ENCODE measurements at regions not wholly inside any gene's neighbourhood (a gene's known extent, or its start where the extent isn't known, plus 50 kb on each side); places are given as distances from the start of the nearest gene placed in this dataset.
"Not testable (repeated sequence)": the region's sequence is repeated elsewhere in the genome, so short reads cannot be mapped to it uniquely, and the experiment has no call there.

- no peak overlapping the region for H3K4me3 ChIP-seq (ENCODE audit: low read length in 2 of 2)
- no peaks in the 10 kb centered on the region for H3K27me3 ChIP-seq (ENCODE audit: control insufficient read depth in 2 of 2, insufficient read depth in 1 of 2, low read length in 1 of 2)
- 93% methylated on average over 8 of the region's 8 CpGs for WGBS
- no peaks in the 10 kb centered on the region for H3K36me3 ChIP-seq (ENCODE audit: control insufficient read depth in 2 of 2, insufficient read depth in 2 of 2, low read length in 1 of 2)
- no peak for DNase-seq (ENCODE audit: low read depth in 6 of 9, low spot score in 9 of 9)
- no peak overlapping the region for H3K27ac ChIP-seq (ENCODE audit: low read depth in 1 of 2, low read length in 1 of 2)
- no peaks in the 10 kb centered on the region for H3K9me3 ChIP-seq (ENCODE audit: control insufficient read depth in 2 of 2, insufficient read depth in 1 of 2, low read length in 1 of 2)
- no peaks in the 10 kb centered on the region for H3K4me1 ChIP-seq (ENCODE audit: control insufficient read depth in 2 of 2, insufficient read depth in 2 of 2, low read length in 2 of 2)
Measured at GRCh38 chr2:59173325-59173724, 932.2 kb upstream of the FANCL start.

- no peak overlapping the region for H3K27ac ChIP-seq (ENCODE audit: low read depth in 1 of 2, low read length in 1 of 2)
- H3K27me3 ChIP-seq (ENCODE audit: control insufficient read depth in 2 of 2, insufficient read depth in 1 of 2, low read length in 1 of 2), result no peaks in the 10 kb centered on the region
- no peak overlapping the region for H3K4me3 ChIP-seq (ENCODE audit: low read length in 2 of 2)
- no peaks in the 10 kb centered on the region for H3K36me3 ChIP-seq (ENCODE audit: control insufficient read depth in 2 of 2, insufficient read depth in 2 of 2, low read length in 1 of 2)
- H3K4me1 ChIP-seq (ENCODE audit: control insufficient read depth in 2 of 2, insufficient read depth in 2 of 2, low read length in 2 of 2), result no peaks in the 10 kb centered on the region
- H3K9me3 ChIP-seq (ENCODE audit: control insufficient read depth in 2 of 2, insufficient read depth in 1 of 2, low read length in 1 of 2), result no peaks in the 10 kb centered on the region
- DNase-seq (ENCODE audit: low read depth in 6 of 9, low spot score in 9 of 9), result no peak
Measured at GRCh38 chr2:59171019-59171418, 929.9 kb upstream of the FANCL start.

- WGBS, result 93% methylated on average over 4 of the region's 4 CpGs
- H3K36me3 ChIP-seq (ENCODE audit: control insufficient read depth in 2 of 2, insufficient read depth in 2 of 2, low read length in 1 of 2), result no peaks in the 10 kb centered on the region
- no peaks in the 10 kb centered on the region for H3K4me1 ChIP-seq (ENCODE audit: control insufficient read depth in 2 of 2, insufficient read depth in 2 of 2, low read length in 2 of 2)
- no peaks in the 10 kb centered on the region for H3K9me3 ChIP-seq (ENCODE audit: control insufficient read depth in 2 of 2, insufficient read depth in 1 of 2, low read length in 1 of 2)
- no peak overlapping the region for H3K4me3 ChIP-seq (ENCODE audit: low read length in 2 of 2)
- no peaks in the 10 kb centered on the region for H3K27me3 ChIP-seq (ENCODE audit: control insufficient read depth in 2 of 2, insufficient read depth in 1 of 2, low read length in 1 of 2)
- H3K27ac ChIP-seq (ENCODE audit: low read depth in 1 of 2, low read length in 1 of 2), result no peak overlapping the region
- DNase-seq (ENCODE audit: low read depth in 6 of 9, low spot score in 9 of 9), result no peak
Measured at GRCh38 chr2:59168766-59169165, 927.6 kb upstream of the FANCL start.

GRCh38 chr2:59167514-59167913 lies 926.4 kb upstream of the FANCL start:
- no peak for DNase-seq (ENCODE audit: low read depth in 6 of 9, low spot score in 9 of 9)
- over 99% methylated on average over 2 of the region's 2 CpGs for WGBS
- no peaks in the 10 kb centered on the region for H3K27me3 ChIP-seq (ENCODE audit: control insufficient read depth in 2 of 2, insufficient read depth in 1 of 2, low read length in 1 of 2)
- no peak overlapping the region for H3K4me3 ChIP-seq (ENCODE audit: low read length in 2 of 2)
- no peaks in the 10 kb centered on the region for H3K36me3 ChIP-seq (ENCODE audit: control insufficient read depth in 2 of 2, insufficient read depth in 2 of 2, low read length in 1 of 2)
- H3K27ac ChIP-seq (ENCODE audit: low read depth in 1 of 2, low read length in 1 of 2), result no peak overlapping the region
- H3K4me1 ChIP-seq (ENCODE audit: control insufficient read depth in 2 of 2, insufficient read depth in 2 of 2, low read length in 2 of 2), result no peaks in the 10 kb centered on the region
- no peaks in the 10 kb centered on the region for H3K9me3 ChIP-seq (ENCODE audit: control insufficient read depth in 2 of 2, insufficient read depth in 1 of 2, low read length in 1 of 2)

- H3K27ac ChIP-seq (ENCODE audit: low read depth in 1 of 2, low read length in 1 of 2); H3K4me3 ChIP-seq (ENCODE audit: low read length in 2 of 2); DNase-seq (ENCODE audit: low read depth in 6 of 9, low spot score in 9 of 9); H3K9me3 ChIP-seq (ENCODE audit: control insufficient read depth in 2 of 2, insufficient read depth in 1 of 2, low read length in 1 of 2); H3K4me1 ChIP-seq (ENCODE audit: control insufficient read depth in 2 of 2, insufficient read depth in 2 of 2, low read length in 2 of 2); H3K27me3 ChIP-seq (ENCODE audit: control insufficient read depth in 2 of 2, insufficient read depth in 1 of 2, low read length in 1 of 2); H3K36me3 ChIP-seq (ENCODE audit: control insufficient read depth in 2 of 2, insufficient read depth in 2 of 2, low read length in 1 of 2): not testable (repeated sequence)
- WGBS, result 86% methylated on average over 1 of the region's 1 CpG
Measured at GRCh38 chr2:59157908-59158307, 916.8 kb upstream of the FANCL start.

GRCh38 chr2:59151805-59152204 lies 910.7 kb upstream of the FANCL start:
- DNase-seq (ENCODE audit: low read depth in 6 of 9, low spot score in 9 of 9), result no peak
- WGBS, result 96% methylated on average over 3 of the region's 3 CpGs

GRCh38 chr2:59150217-59150849 lies 909.2 kb upstream of the FANCL start:
- Histone ChIP-seq H3K27me3 (ENCODE audit: control insufficient read depth in 2 of 2, insufficient read depth in 1 of 2, low read length in 1 of 2) (no peaks in the 10 kb centered on the region), H3K4me1 (ENCODE audit: control insufficient read depth in 2 of 2, insufficient read depth in 2 of 2, low read length in 2 of 2) (no peaks in the 10 kb centered on the region), H3K27ac (ENCODE audit: low read depth in 1 of 2, low read length in 1 of 2) (no peak overlapping the region), H3K36me3 (ENCODE audit: control insufficient read depth in 2 of 2, insufficient read depth in 2 of 2, low read length in 1 of 2) (no peaks in the 10 kb centered on the region), H3K4me3 (ENCODE audit: low read length in 2 of 2) (no peak overlapping the region), H3K9me3 (ENCODE audit: control insufficient read depth in 2 of 2, insufficient read depth in 1 of 2, low read length in 1 of 2) (no peaks in the 10 kb centered on the region)
- WGBS, result 95% methylated on average over 1 of the region's 1 CpG
- no peak for DNase-seq (ENCODE audit: low read depth in 6 of 9, low spot score in 9 of 9)

More at GRCh38 chr2:59151805-59152204, 910.7 kb upstream of the FANCL start:
- H3K27me3 ChIP-seq (ENCODE audit: control insufficient read depth in 2 of 2, insufficient read depth in 1 of 2, low read length in 1 of 2), result no peaks in the 10 kb centered on the region
- no peaks in the 10 kb centered on the region for H3K36me3 ChIP-seq (ENCODE audit: control insufficient read depth in 2 of 2, insufficient read depth in 2 of 2, low read length in 1 of 2)
- H3K9me3 ChIP-seq (ENCODE audit: control insufficient read depth in 2 of 2, insufficient read depth in 1 of 2, low read length in 1 of 2), result no peaks in the 10 kb centered on the region
- no peaks in the 10 kb centered on the region for H3K4me1 ChIP-seq (ENCODE audit: control insufficient read depth in 2 of 2, insufficient read depth in 2 of 2, low read length in 2 of 2)
- H3K27ac ChIP-seq (ENCODE audit: low read depth in 1 of 2, low read length in 1 of 2), result no peak overlapping the region
- no peak overlapping the region for H3K4me3 ChIP-seq (ENCODE audit: low read length in 2 of 2)

GRCh38 chr2:59149271-59149670 lies 908.1 kb upstream of the FANCL start:
- Histone ChIP-seq H3K36me3 (ENCODE audit: control insufficient read depth in 2 of 2, insufficient read depth in 2 of 2, low read length in 1 of 2) (no peaks in the 10 kb centered on the region), H3K9me3 (ENCODE audit: control insufficient read depth in 2 of 2, insufficient read depth in 1 of 2, low read length in 1 of 2) (no peaks in the 10 kb centered on the region), H3K4me3 (ENCODE audit: low read length in 2 of 2) (no peak overlapping the region), H3K4me1 (ENCODE audit: control insufficient read depth in 2 of 2, insufficient read depth in 2 of 2, low read length in 2 of 2) (no peaks in the 10 kb centered on the region), H3K27ac (ENCODE audit: low read depth in 1 of 2, low read length in 1 of 2) (no peak overlapping the region), H3K27me3 (ENCODE audit: control insufficient read depth in 2 of 2, insufficient read depth in 1 of 2, low read length in 1 of 2) (no peaks in the 10 kb centered on the region)
- peak in 4 of 9 donors; percentile 3 to 43 (median 10) for DNase-seq (ENCODE audit: low read depth in 6 of 9, low spot score in 9 of 9)

DNA sequence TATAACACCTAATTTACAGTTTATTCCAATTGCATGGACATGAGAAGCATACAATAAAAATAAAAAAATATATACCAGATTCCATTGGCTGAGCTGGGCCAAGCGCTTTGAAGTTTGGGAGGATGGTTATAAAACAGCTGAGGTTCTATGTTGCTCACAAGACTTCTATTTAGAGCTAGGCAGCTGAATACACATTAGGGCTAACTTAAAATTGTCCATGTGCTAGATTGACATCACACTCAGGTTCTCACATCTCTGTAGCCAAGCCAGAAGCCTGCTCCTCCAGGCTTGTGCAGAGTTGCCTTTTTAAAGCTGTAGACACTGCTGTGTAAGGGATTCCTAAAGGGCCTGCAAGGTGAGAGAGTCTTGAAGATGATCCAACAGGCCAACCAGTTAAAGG lies 871.1 kb upstream of the FANCL start:
- H3K4me3 ChIP-seq (ENCODE audit: low read length in 2 of 2), result no peak overlapping the region
- no peaks in the 10 kb centered on the region for H3K27me3 ChIP-seq (ENCODE audit: control insufficient read depth in 2 of 2, insufficient read depth in 1 of 2, low read length in 1 of 2)
- no peak overlapping the region for H3K27ac ChIP-seq (ENCODE audit: low read depth in 1 of 2, low read length in 1 of 2)
- 94% methylated on average over 1 of the region's 1 CpG for WGBS
- no peaks in the 10 kb centered on the region for H3K9me3 ChIP-seq (ENCODE audit: control insufficient read depth in 2 of 2, insufficient read depth in 1 of 2, low read length in 1 of 2)
- DNase-seq (ENCODE audit: low read depth in 6 of 9, low spot score in 9 of 9), result no peak
- no peaks in the 10 kb centered on the region for H3K4me1 ChIP-seq (ENCODE audit: control insufficient read depth in 2 of 2, insufficient read depth in 2 of 2, low read length in 2 of 2)
- H3K36me3 ChIP-seq (ENCODE audit: control insufficient read depth in 2 of 2, insufficient read depth in 2 of 2, low read length in 1 of 2), result no peaks in the 10 kb centered on the region

- Histone ChIP-seq H3K27me3 (ENCODE audit: control insufficient read depth in 2 of 2, insufficient read depth in 1 of 2, low read length in 1 of 2) (no peaks in the 10 kb centered on the region), H3K36me3 (ENCODE audit: control insufficient read depth in 2 of 2, insufficient read depth in 2 of 2, low read length in 1 of 2) (no peaks in the 10 kb centered on the region), H3K4me3 (ENCODE audit: low read length in 2 of 2) (no peak overlapping the region), H3K4me1 (ENCODE audit: control insufficient read depth in 2 of 2, insufficient read depth in 2 of 2, low read length in 2 of 2) (no peaks in the 10 kb centered on the region), H3K27ac (ENCODE audit: low read depth in 1 of 2, low read length in 1 of 2) (no peak overlapping the region), H3K9me3 (ENCODE audit: control insufficient read depth in 2 of 2, insufficient read depth in 1 of 2, low read length in 1 of 2) (peaks cover 0 to 12% of the 10 kb centered on the region in 2 donors)
- WGBS, result 71% methylated on average over 2 of the region's 2 CpGs
- no peak for DNase-seq (ENCODE audit: low read depth in 6 of 9, low spot score in 9 of 9)
Measured at GRCh38 chr2:59096973-59097372, 855.8 kb upstream of the FANCL start.
